ENCODE measurements at regions not wholly inside any gene's neighbourhood (a gene's known extent, or its start where the extent isn't known, plus 50 kb on each side); places are given as distances from the start of the nearest gene placed in this dataset.

GRCh38 chr3:27628026-27628750, 93.9 kb downstream of the EOMES start:
- TF ChIP-seq TBL1XR1 (IDR thresholded peaks at IDR 0.05; ENCODE audit: low read length in 2 of 2) (no peak), POLR2A (conservative IDR thresholded peaks at IDR 0.05) (no peak), TCF7 (IDR thresholded peaks at IDR 0.05; ENCODE audit: borderline replicate concordance) (no peak), MYC (IDR thresholded peaks at IDR 0.05; ENCODE audit: low read depth, low read length) (no peak), MYC (CRISPR knock-in tag; IDR thresholded peaks at IDR 0.05; ENCODE audit: borderline replicate concordance, low read depth) (no peak)
- TF ChIP-seq, protein P1, sequence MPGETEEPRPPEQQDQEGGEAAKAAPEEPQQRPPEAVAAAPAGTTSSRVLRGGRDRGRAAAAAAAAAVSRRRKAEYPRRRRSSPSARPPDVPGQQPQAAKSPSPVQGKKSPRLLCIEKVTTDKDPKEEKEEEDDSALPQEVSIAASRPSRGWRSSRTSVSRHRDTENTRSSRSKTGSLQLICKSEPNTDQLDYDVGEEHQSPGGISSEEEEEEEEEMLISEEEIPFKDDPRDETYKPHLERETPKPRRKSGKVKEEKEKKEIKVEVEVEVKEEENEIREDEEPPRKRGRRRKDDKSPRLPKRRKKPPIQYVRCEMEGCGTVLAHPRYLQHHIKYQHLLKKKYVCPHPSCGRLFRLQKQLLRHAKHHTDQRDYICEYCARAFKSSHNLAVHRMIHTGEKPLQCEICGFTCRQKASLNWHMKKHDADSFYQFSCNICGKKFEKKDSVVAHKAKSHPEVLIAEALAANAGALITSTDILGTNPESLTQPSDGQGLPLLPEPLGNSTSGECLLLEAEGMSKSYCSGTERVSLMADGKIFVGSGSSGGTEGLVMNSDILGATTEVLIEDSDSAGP (CRISPR knock-in tag; IDR thresholded peaks at IDR 0.05), result no peak
